Peyer's patch (tissue), 4 donors: ENCODE measurements at regions not wholly inside any gene's neighbourhood (a gene's known extent, or its start where the extent isn't known, plus 50 kb on each side); places are given as distances from the start of the nearest gene placed in this dataset.

Experiments used
- POLR2A ChIP-seq, 2 donors: fragments of 450-650 bp; IDR thresholded peaks; one replicate each; pipeline ENCODE4 v1.5.1; 2017; ENCODE audit warnings: antibody characterized with exemption in 2 of 2, mild to moderate bottlenecking in 2 of 2, moderate library complexity in 2 of 2
- TF ChIP-seq, protein P1 (sequence below), 6 experiments: fragments of 450-650 bp in 4 of 6; fragments of 200-600 bp in 2 of 6; sonication (generic) in 1 of 6; IDR thresholded peaks; one replicate each; pipeline ENCODE4 v1.5.1; 2017 to 2019; ENCODE audit warnings: antibody characterized with exemption in 6 of 6, mild to moderate bottlenecking in 3 of 6, moderate library complexity in 1 of 6

DNA sequence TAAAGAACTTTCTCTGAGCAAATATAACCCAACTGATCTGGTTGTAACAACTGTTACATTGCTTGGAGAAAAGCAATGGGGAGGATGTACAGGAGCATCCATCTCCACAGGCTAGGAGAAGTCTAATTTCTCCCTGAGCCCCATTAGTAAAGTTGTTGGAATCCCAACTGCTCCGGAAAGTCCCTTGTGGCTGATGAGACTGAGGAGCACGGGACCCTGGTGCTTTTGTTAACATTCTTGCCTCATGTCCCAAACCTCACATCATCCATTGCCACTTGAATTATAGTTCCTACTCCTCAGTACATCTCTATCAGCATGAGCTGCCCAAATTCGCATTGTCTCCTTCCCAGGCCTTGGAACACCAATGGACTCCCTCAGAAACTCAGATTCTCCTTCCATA is 260.6 kb upstream of the BMP2 start:
- TF ChIP-seq, protein P1, sequence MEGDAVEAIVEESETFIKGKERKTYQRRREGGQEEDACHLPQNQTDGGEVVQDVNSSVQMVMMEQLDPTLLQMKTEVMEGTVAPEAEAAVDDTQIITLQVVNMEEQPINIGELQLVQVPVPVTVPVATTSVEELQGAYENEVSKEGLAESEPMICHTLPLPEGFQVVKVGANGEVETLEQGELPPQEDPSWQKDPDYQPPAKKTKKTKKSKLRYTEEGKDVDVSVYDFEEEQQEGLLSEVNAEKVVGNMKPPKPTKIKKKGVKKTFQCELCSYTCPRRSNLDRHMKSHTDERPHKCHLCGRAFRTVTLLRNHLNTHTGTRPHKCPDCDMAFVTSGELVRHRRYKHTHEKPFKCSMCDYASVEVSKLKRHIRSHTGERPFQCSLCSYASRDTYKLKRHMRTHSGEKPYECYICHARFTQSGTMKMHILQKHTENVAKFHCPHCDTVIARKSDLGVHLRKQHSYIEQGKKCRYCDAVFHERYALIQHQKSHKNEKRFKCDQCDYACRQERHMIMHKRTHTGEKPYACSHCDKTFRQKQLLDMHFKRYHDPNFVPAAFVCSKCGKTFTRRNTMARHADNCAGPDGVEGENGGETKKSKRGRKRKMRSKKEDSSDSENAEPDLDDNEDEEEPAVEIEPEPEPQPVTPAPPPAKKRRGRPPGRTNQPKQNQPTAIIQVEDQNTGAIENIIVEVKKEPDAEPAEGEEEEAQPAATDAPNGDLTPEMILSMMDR (IDR thresholded peaks at IDR 0.05) = no peak
- TF ChIP-seq POLR2A (IDR thresholded peaks at IDR 0.05) = no peak
